ENCODE measurements at regions not wholly inside any gene's neighbourhood (a gene's known extent, or its start where the extent isn't known, plus 50 kb on each side); places are given as distances from the start of the nearest gene placed in this dataset.

- intact Hi-C loops (cut with micrococcal nuclease) = no loop called here
- ATAC-seq = no peak
- no peak for DNase-seq
Measured at GRCh38 chr10:128556182-128557110, 430.2 kb upstream of the MKI67 start.

DNA sequence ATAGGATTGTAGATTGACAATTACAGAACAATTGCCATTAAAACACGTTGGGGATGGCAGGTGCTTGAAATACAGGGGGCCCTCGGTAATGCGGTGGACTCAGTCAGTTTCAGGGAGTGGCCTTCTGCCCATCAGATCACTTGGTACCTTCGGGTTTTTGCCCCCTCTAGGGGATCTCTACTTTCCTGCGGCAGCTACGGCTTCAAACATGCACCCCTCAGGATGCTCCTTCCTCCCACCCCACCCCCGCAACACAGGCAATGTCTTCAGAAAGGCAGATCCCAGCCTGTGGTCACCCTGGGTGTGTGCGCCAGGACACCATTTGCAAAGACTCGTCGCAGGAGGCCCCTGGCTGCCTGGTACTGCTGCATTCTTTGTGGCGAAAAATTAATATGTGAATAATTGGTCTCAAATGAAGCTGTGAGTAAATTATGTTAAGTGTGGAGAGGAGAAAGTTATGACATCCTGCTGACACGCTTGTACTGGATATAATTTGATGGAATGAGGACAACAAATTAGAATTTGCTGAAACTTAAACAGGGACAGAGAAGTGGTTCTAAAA, 431.0 kb upstream of the MKI67 start:
- intact Hi-C loops (cut with micrococcal nuclease) = no loop called here
- DNase-seq = no peak

DNA sequence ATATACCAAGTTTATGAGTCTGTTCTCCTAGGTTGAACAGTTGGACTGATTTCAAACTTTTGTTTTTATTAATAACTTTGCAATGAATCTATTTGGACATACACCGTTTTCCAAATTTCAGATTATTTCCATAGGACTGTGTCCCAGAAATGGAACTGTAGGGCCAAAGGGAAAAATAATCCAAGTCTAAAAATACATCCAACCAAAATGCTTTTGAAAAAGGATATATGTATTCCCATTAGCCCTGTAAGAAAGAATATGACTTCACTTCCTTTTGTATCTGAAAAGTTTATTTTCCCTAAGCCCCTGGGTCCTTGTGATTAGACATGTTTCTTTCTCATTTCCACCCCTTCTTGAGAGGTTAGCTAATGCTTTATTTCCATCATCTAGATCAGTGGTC, 434.2 kb upstream of the MKI67 start:
- intact Hi-C loops (cut with micrococcal nuclease) = no loop called here
- DNase-seq = no peak
- ATAC-seq = no peak

More for the DNA sequence above, 431.0 kb upstream of the MKI67 start:
- no peak for ATAC-seq

- intact Hi-C loops (cut with micrococcal nuclease) = no loop called here
- ATAC-seq (no peak), DNase-seq (no peak)
Measured at GRCh38 chr10:128560993-128561392, 434.8 kb upstream of the MKI67 start.

DNA sequence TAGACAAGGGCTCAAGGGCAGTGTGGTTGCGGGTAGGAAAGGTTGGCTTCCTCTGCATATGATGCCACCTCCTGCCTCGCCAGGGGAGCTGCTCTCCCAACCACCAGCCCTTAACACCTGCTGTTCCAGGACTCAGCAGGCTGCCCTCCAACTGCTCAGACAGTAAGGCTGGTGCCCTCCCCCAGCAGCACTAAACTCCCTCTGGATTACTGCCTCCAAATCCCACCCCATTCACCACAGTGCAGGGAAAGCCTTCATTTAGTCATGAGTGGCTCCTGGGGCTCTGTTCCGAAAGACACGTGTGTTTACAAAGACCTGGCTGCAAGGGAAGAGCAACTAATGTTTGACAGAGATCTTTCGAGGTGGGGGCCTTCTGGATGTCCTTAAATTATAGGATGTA, 437.2 kb upstream of the MKI67 start:
- ATAC-seq (no peak), DNase-seq (no peak)
- intact Hi-C loops (cut with micrococcal nuclease) = no loop called here

DNA sequence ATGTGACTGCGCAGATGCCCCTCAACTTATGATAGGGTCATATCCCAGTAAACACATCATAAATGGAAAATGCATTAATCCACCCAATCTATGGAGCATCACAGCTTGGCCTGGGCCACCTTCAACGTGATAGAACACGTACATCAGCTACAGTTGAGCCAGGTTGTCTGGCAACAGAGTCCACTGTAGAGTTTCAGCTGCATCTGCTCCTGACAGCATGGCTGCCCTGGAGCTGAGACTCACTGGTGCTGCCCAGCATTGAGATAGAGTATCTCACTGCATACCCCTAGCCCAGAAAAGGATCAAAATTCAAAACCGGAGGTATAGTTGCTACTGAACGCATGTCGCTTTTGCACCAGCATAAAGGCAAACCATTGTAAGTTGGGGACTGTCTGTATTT, 437.7 kb upstream of the MKI67 start:
- ATAC-seq (no peak), DNase-seq (no peak)
- intact Hi-C loops (cut with micrococcal nuclease) = no loop called here

DNA sequence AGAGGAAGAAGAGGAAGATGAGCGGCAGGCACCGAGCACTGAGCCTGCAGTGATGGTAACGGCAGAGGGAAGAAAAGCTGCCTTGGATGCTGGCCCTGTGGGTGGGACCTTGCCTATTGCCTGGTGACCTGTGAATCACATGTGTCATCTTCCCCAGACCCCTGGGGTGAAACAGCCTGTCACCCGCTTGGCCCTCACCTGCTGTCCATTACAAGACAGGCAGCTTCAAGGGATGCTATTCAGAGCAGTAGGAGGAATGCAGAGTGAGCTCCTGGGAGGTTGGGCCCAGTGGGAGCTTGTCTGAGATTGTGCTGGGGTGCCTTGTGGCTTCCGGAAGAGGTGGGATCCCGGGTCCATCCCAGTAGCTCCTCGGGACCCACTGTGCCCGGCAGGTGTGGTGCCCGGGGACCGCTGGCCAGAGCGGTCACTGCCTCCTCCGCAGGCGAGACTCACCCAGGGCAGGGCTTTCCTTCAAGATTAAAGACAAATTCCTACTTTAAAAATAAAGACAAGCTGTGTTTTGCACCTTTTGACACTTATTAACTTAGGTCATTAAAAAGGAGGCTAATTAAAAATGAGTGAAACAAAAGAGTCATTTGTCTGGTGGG, 440.2 kb upstream of the MKI67 start:
- no peak for DNase-seq
- no peak for ATAC-seq
- intact Hi-C loops (cut with micrococcal nuclease) = no loop called here

DNA sequence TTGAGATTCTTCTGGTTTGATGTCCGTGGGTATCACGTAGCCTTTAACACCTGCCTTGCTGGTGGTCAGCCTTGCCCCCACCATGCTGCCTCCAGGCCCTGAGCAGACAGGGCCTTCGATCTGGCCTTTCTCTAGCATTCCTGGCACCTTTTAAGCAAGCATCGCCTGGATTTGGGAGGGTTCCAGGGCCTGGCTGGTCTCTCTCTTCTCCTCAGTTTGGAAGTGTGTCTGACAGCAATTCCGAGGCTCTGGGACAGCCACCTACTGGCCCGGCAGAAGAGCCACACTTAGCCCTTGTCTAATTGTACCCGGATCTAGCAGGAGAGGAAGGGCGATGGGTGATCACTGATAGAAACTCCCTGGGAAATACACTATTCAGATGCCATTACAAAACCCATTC, 441.3 kb upstream of the MKI67 start:
- intact Hi-C loops (cut with micrococcal nuclease) = no loop called here
- ATAC-seq = peak; percentile 49
- no peak for DNase-seq

- no peak for ATAC-seq
- intact Hi-C loops (cut with micrococcal nuclease) = no loop called here
- DNase-seq = no peak
Measured at GRCh38 chr10:128568041-128568440, 441.8 kb upstream of the MKI67 start.

GRCh38 chr10:128568491-128568890, 442.3 kb upstream of the MKI67 start:
- DNase-seq = no peak
- intact Hi-C loops (cut with micrococcal nuclease) = no loop called here
- no peak for ATAC-seq

- ATAC-seq (no peak), DNase-seq (no peak)
- intact Hi-C loops (cut with micrococcal nuclease) = no loop called here
Measured at GRCh38 chr10:128568990-128569945, 443.0 kb upstream of the MKI67 start.

DNA sequence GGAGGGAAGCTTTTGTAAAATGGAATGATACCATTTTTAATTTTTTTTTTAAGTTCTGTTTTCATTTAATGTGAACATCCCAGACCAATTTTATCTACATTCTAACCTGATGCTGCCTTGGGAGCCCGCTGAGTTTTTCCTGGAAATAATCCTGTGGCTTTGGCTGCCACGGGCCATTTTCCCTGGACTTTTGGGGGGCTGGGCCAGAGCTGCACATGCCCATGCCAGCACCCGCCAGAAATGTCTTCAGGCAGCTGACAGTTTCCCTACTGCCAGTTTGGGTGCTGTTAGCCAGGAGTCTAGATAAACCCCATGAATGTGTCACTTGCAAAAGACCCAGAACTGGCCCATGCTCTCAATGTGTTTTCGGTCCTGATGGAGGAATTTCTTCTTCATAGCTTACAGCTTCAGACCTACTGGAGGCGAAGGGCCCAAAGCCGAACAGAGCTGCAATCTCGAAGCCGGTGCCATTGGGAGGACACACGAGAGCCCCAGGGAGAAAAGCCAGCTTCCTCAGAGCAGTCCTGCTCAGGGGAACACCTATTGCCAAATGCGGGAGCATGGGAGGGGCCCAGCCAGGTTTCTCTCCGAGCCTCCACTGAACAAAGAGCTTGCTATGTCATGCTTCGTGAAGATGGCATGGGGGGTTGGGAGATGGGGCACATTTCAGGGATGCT, 444.2 kb upstream of the MKI67 start:
- intact Hi-C loops (cut with micrococcal nuclease) = no loop called here
- DNase-seq (no peak), ATAC-seq (no peak)

DNA sequence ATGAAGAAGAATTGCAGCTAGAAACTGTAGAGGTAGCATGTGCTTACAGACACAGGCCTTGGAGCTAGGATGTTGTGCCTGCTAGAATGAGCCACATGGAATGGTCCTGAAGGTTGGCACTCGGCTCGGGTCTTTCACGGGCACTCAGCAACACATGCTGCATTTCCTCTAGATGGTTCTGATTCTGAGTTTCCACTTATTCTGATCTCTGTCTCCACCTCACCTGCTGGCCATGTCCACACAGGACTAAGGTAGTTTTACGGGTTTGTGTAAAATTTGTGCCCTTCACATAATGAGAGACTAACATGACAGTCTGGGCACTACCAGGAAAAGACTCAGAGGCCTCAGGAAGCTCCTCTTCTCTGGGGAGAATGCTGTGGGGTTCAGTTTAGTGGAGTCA, 444.8 kb upstream of the MKI67 start:
- intact Hi-C loops (cut with micrococcal nuclease) = no loop called here
- ATAC-seq = no peak
- no peak for DNase-seq

GRCh38 chr10:128571745-128572144, 445.5 kb upstream of the MKI67 start:
- no peak for ATAC-seq
- intact Hi-C loops (cut with micrococcal nuclease) = no loop called here
- no peak for DNase-seq

DNA sequence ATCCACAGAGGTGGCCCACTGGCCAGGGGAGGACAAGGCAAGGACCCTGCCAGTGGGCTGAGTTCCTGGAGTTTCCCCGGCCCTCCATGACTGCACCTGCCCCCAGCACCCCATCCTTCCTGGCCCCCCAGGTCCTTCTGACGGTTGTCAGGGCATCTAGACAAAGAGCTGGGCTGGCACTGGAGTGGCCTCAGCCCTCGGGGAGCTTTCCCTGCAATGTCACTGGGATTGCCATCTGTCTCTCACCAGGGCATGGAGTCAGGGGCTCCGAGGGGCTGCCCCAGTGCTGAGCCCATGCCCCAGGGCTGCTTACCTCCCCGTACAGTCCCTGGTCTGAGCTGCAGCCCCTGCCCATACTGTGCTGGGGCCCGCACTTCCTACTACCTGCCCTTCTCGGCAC, 446.5 kb upstream of the MKI67 start:
- ATAC-seq (no peak), DNase-seq (no peak)
- intact Hi-C loops (cut with micrococcal nuclease) = no loop called here

GRCh38 chr10:128573281-128573845, 447.1 kb upstream of the MKI67 start:
- DNase-seq = no peak
- ATAC-seq = no peak
- intact Hi-C loops (cut with micrococcal nuclease) = no loop called here

DNA sequence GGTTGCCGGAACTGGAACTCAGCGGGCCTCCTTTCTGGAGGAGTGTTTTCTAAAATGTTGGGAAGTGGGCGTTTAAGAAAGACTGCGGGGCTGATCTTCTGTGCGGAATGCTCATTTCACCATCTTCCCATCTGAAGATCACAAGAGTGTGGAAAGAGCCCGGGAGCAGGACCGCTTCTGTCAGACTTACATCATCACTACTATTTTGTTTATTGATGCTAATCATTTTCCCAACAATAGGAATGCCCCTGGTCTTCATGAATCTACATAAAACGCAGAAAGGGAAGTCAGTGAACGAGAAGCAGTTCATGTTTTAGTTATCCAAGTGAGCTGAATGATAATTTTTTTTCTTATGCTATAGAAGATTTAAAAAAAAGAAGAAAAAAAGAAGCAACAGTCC, 447.8 kb upstream of the MKI67 start:
- ATAC-seq = no peak
- DNase-seq = no peak
- intact Hi-C loops (cut with micrococcal nuclease) = no loop called here

DNA sequence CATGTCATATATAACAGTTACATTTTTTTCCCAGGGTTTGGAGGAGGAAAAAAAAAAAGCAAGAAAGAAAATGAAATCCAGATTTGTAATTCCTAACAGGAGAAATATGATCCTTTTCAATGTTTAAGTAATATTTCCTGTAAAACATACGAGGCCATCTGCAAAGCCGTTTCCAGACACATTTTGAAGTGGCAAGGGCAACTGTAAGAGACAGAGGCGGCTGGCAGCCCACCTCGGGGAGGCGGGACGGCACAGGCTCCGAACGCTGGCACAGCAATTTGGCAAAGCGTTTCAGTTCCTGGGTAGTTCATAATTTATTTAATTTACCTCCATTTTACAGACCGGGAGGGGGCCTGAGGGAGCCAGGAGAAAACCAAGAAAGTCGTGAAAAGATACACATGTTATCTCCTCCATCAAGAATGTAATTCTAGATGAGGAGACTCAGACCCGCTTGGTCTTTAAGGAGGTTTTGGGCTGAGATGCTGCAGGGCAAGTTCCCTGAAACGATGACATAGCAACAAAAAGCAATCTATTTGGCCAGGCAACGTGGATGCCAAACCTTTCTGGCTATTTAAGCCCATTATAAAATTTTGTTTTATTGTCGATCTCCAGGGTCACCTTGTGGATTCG, 448.5 kb upstream of the MKI67 start:
- DNase-seq (no peak), ATAC-seq (no peak)
- intact Hi-C loops (cut with micrococcal nuclease) = no loop called here
